Stimulated activated CD8-positive, alpha-beta memory T cell treated with anti-CD3 and anti-CD28 coated beads, Interleukin-4, amount 100 ng/mL, for 48 hours (primary cell): ENCODE measurements at regions not wholly inside any gene's neighbourhood (a gene's known extent, or its start where the extent isn't known, plus 50 kb on each side); places are given as distances from the start of the nearest gene placed in this dataset.
"Not testable (repeated sequence)": the region's sequence is repeated elsewhere in the genome, so short reads cannot be mapped to it uniquely, and the experiment has no call there.

Experiments used
- DNase-seq: peaks from one replicate; pipeline ENCODE4 v3.0.0-alpha.2; 2020

DNA sequence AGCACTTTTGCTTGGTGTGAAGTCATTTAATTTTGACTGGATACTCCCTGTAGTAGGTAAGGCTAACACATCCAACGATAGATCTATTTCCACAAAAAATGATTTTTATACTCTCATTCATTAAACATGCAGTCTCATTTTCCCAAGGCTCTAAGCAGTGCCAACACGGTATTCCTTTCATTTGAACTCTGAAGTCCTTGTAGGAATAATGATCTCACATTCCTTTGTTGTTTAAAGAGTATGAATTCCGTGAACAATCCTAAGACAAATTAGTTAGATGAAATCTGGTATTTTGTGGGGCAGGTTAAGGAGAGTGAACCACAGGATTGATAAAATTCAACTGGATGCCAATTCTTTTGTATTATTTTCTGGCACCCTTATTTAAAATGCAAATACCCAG, 66.6 kb downstream of the LACC1 start:
- DNase-seq, result no peak

DNA sequence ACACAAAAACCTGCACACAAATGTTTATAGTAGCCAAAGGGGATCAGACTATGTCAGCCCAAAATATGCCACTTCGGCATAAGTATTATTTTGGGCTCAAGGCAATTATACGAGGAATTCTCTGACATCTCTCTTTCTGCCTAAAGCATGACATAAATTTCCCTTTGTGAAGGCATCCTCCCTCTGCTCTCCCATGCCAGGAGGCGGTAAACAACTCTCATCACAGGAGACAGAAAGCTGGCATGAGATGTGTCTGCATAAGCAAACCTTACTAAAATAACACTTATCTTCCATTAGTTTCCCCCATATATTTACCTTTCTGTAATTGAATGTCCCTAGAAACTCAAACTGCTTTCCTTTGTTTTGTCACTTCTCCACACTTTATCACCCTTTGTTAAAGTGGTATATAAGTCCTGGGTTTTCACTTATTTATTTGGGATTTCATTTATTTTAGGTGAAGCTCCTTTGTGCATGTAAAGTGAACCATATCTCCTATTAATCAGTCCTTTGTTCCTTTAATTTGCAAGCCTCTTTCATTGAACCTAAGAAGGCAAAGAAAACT, 68.3 kb downstream of the LACC1 start:
- no peak for DNase-seq

DNA sequence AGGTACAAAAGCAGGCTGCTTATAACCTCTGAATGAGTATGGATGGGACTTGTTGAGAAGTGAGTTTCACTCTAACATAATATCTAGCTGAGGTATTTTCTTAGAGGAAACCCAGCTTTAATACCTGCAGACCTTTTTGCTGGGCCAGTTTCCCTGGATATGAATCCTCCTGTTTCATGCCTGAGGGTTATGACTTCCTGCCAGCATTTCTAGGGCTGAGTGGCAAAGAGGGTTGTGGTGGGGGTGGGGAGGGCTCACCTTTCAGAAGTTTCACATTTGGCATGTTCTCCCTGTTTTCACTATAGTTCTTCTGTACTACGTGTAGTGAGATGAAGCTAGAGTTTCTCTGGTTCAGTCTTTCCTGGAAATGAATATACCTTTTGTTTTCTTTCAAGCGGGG, 73.7 kb downstream of the LACC1 start:
- no peak for DNase-seq

DNA sequence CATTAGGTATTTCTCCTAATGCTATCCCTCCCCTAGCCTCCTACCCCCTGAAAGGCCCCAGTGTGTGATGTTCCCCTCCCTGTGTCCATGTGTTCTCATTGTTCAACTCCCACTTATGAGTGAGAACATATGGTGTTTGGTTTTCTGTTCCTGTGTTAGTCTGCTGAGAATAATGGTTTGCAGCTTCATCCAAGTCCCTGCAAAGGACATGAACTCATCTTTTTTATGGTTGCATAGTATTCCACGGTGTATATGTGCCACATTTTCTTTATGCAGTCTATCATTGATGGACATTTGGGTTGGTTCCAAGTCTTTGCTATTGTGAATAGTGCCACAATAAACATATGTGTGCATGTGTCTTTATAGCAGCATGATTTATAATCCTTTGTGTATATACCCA, 77.3 kb downstream of the LACC1 start:
- not testable (repeated sequence) for DNase-seq

DNA sequence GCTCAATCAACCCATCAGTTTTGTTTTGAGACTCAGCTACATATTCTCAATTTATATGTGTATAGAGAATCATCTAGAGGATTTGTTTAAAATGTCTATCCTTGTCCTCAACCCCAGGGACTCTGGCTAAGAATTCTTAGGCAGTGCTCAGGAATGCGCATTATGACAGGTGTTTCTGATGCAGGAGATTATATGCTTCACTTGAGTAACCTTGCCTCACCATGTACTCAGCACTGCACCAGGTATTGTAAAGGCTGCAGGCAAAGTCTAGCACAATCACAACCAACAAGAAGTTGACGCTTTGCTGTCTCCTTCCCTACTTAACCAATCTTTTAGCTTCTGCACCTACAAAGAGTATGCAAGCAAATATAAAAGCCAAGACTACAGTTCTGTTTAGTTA, 79.6 kb downstream of the LACC1 start:
- no peak for DNase-seq

DNA sequence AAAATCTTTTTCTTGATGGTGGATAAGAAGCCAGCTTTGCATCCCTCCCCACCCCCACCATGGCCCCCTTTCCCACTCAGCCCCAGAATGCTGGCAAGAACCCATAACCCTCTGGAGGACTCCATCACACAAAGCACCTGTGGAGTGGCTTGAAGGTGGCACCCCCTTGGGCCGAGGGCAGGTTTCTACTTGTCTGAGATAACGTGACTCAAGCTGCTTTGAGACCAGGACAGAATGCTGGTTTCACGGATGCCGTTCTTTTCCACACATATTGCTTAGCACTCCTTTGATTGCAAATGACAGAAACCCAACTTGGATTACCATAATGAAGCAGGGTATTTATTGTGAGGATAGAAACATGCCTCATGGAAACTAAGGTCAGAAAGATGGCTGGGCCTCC, 82.2 kb downstream of the LACC1 start:
- DNase-seq, result no peak

DNA sequence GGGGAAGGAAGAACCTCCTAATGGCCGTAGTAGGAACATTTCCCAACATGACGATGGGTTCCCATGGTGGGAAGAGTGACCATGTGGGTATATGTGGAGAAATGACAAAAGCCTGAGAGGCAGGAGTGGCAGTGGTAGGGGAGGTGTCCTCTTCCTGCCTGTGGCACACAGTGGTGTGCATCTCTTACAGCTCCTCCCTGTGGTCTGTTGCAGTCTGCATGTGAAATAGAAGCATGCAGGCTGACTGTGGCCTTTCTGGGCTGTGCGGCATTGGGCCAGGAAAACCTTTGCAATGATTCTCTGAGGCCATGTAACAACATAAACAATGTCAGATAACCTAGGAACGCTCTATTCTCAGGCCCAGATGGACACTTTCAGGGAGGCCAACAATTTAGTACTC, 84.0 kb downstream of the LACC1 start:
- DNase-seq, result no peak

DNA sequence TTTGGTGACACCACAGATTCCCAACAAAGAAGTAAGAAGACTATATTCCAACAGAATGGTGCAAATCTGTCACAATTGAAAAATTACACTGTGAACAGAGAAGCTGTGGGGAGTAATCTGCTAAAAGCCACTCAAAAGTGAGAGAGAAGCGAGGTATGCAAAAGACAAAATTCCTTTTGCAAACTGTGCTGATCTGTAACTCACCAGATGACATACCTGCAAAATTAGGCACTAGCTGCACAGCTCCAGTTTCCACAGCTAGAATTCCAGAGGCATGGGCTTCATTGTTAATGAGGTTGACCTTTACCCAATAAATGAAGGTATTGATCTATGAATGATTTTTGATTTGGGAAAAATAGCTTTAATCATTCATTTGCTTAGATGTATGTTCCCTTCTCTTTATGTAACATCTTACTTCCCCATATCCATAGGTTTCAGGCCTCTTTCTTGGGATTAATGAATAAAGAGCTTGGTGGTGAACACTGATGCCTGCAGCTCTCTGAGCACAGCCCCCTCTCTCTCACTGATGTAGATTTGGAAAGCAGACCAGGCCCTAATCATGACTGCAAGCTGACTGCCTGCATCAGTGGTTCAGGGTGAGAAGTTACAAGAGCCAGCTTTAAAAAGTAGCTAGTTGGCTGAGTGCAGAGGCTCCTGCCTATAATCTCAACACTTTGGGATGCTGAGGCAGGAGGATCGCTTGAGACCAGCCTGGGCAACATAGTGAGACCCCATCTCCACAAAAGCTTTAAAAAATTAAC, 85.2 kb downstream of the LACC1 start:
- DNase-seq, result no peak

DNA sequence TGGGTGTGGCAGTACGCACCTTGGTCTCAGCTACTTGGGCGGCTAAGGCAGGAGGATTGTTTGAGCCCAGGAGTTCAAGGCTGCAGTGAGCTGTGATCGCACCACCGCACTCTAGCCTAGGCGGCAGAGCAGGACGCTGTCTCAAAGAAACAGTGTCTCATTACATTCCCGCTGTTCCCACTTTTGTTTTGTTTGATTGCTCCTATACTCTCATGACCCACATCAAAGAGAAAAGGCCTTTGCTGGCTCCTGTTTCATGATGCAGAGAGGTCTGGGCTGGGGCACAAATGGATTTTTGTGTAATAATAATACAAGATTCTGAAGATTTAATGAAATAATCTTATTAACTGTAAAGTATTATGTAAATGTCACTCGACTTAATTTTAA, 85.7 kb downstream of the LACC1 start:
- DNase-seq, result no peak

DNA sequence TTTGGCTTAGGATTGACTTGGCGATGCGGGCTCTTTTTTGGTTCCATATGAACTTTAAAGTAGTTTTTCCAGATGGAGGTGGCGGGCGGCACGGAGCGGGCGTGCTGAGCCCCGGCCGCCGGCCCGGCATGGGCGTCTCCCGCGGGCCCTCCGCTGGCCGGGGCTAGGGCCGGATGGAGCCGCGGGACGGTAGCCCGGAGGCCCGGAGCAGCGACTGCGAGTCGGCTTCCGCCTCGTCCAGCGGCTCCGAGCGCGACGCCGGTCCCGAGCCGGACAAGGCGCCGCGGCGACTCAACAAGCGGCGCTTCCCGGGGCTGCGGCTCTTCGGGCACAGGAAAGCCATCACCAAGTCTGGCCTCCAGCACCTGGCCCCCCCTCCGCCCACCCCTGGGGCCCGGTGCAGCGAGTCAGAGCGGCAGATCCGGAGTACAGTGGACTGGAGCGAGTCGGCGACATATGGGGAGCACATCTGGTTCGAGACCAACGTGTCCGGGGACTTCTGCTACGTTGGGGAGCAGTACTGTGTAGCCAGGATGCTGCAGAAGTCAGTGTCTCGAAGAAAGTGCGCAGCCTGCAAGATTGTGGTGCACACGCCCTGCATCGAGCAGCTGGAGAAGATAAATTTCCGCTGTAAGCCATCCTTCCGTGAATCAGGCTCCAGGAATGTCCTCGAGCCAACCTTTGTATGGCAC, 88.7 kb downstream of the LACC1 start:
- not testable (repeated sequence) for DNase-seq

DNA sequence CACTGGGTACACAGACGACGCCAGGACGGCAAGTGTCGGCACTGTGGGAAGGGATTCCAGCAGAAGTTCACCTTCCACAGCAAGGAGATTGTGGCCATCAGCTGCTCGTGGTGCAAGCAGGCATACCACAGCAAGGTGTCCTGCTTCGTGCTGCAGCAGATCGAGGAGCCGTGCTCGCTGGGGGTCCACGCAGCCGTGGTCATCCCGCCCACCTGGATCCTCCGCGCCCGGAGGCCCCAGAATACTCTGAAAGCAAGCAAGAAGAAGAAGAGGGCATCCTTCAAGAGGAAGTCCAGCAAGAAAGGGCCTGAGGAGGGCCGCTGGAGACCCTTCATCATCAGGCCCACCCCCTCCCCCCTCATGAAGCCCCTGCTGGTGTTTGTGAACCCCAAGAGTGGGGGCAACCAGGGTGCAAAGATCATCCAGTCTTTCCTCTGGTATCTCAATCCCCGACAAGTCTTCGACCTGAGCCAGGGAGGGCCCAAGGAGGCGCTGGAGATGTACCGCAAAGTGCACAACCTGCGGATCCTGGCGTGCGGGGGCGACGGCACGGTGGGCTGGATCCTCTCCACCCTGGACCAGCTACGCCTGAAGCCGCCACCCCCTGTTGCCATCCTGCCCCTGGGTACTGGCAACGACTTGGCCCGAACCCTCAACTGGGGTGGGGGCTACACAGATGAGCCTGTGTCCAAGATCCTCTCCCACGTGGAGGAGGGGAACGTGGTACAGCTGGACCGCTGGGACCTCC, 89.4 kb downstream of the LACC1 start:
- DNase-seq, result not testable (repeated sequence)

DNA sequence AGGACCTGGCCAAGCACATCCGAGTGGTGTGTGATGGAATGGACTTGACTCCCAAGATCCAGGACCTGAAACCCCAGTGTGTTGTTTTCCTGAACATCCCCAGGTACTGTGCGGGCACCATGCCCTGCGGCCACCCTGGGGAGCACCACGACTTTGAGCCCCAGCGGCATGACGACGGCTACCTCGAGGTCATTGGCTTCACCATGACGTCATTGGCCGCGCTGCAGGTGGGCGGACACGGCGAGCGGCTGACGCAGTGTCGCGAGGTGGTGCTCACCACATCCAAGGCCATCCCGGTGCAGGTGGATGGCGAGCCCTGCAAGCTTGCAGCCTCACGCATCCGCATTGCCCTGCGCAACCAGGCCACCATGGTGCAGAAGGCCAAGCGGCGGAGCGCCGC, 90.2 kb downstream of the LACC1 start:
- not testable (repeated sequence) for DNase-seq

DNA sequence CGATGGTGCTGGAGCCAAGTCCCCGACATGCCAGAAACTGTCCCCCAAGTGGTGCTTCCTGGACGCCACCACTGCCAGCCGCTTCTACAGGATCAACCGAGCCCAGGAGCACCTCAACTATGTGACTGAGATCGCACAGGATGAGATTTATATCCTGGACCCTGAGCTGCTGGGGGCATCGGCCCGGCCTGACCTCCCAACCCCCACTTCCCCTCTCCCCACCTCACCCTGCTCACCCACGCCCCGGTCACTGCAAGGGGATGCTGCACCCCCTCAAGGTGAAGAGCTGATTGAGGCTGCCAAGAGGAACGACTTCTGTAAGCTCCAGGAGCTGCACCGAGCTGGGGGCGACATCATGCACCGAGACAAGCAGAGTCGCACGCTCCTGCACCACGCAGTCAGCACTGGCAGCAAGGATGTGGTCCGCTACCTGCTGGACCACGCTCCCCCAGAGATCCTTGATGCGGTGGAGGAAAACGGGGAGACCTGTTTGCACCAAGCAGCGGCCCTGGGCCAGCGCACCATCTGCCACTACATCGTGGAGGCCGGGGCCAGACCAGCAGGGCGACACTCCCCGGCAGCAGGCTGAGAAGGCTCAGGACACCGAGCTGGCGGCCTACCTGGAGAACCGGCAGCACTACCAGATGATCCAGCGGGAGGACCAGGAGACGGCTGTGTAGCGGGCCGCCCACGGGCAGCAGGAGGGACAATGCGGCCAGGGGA, 91.0 kb downstream of the LACC1 start:
- not testable (repeated sequence) for DNase-seq

DNA sequence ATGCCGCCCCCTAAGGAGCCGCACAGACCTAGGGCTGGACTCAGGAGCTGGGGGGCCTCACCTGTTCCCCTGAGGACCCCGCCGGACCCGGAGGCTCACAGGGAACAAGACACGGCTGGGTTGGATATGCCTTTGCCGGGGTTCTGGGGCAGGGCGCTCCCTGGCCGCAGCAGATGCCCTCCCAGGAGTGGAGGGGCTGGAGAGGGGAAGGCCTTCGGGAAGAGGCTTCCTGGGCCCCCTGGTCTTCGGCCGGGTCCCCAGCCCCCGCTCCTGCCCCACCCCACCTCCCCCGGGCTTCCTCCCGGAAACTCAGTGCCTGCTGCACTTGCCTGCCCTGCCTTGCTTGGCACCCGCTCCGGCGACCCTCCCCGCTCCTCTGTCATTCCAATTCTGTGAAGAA, 91.6 kb downstream of the LACC1 start:
- DNase-seq, result not testable (repeated sequence)

DNA sequence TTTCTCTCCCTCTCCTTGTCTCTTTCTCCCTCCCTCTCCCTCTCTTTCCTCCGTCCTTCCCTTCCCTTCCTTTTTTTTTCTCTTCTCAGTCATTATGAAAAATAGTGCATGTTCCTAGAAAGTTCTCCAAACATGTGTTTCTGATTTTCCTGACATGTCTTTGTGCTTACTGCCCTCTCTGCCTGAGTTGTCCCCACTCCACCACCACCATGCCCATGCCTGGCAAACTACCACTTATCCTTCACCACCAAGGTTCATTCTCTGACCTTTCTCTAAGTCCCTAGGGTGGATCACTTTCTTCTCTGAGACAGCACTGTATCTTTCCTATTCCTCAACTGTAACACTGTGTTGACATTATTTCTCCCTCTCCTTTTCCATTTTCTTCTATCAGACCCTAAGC, 98.2 kb downstream of the LACC1 start:
- DNase-seq, result no peak

DNA sequence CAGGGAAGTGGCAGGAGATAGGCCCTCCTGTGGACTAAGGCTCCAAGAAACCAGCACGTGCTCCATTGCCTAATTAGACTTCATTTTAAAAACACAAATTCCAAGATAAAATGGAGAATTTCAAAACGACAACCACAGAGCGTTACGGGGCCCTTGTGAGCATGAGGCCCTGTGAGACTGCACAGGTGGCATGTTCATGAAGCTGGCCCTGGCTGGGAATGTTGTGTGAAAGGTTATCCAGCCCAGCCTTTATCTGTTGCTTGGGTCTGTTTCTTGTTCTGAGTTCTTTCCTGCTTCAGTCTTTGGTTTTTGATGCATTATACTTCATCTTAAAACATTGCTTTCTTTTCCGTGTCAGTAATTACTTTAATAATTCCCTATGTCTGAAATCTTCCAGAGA, 99.0 kb downstream of the LACC1 start:
- DNase-seq, result no peak

DNA sequence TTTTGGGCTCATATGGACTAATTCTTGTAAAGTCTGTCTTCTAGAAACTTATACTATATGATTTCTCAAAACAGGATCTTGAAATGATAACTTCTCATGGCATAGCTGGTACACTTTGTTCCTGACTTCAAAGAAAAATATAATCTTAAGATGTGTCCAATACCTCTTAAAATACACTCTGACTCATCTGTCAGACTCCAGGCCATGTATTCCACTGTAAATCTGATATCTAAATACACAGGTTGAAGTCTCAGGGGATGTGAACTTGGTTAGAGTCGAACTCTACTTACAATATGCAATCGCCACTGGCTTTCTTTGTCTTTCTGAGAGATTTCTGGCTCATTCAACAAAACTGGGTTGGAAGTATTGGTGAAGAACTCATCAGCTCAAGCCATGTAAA, 99.8 kb downstream of the LACC1 start:
- no peak for DNase-seq

DNA sequence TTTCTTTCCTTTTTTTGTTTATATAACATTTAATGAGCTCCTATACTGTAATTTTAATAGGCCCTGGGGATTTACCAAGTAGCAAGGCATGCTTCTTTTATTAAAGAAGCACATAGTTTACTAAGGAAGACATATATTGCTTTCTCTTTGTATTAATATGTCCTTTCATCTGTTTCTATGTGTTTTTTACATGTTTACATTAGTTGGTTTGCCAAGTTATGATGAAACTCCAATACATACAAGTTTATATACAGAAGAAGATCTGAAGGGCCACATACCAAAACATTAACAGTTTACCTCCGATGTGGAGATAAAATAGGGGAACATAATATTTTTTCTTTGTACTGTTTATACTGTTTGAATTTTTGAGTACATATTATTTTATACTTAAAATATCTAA, 100.9 kb downstream of the LACC1 start:
- DNase-seq, result no peak

DNA sequence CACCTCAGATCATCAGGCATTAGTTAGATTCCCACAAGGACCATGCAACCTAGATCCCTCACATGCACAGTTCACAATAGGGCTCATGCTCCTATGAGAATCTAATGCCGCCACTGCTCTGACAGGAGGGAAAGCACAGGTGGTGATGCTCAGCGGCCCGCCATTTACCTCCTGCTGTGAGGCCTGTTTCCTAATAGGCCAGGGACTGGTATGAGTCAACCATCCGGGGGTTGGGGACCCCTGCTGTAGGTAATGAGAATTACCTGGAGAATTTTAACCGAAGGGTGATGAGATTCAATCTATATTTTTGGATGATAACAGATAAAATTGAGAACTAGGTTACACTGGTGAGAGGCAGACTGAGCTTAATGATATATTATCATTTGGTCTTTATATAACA, 101.4 kb downstream of the LACC1 start:
- DNase-seq, result no peak

DNA sequence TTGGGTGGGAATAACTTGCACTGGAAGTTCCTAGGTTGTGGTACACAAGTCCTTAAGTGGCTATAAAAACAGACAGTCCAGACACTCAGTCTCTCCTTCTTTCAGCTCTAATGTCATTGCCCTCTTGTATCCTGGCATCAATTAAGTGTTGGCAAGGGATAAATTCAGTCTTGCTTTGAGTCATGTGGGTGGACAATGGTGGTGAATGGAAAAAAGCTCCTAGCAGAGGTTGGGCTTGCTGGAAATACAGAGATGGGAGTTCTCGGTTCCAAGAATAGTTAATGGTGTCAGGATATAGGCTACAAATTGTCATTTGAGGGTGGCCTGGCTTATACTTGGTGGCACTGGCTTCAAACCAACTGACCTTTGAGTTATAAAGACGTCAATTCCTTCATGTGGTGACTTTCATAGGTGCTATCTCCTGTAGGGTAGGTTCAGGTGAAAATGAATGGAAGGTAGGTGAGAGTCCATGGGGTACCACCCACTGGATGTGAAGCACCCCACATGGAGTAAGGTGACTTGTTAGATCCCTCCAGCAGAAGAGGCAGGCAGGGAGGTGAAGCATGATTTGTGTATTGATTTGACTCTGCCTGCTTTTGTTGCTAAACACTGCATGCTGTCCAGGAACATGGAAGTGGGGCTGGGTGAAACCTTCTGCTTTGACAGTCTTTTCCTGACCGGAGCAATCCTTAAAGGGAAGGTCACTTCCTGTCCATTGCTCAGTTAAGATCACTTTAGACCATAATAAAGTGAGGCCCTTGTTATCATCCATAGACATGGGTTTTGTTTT, 102.0 kb downstream of the LACC1 start:
- DNase-seq, result no peak

DNA sequence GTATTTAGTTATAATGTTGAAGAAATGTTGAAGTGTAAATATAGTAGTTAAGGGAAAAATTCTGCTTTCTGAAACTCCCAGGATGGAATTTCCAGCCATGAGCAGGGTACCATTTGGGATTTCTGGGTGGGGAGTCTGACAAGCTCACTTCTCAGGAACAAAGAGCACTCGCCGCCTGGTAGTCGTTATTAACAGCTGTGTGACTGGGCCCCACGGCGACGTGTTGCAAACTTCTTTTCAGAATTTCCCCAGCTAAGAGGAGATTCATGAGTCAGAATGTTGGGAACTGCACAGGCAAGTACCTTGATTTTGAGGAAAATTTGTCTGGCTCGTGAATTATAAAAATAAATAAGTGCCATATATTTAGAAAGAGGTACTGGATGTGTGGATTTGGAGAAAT, 103.7 kb downstream of the LACC1 start:
- no peak for DNase-seq

DNA sequence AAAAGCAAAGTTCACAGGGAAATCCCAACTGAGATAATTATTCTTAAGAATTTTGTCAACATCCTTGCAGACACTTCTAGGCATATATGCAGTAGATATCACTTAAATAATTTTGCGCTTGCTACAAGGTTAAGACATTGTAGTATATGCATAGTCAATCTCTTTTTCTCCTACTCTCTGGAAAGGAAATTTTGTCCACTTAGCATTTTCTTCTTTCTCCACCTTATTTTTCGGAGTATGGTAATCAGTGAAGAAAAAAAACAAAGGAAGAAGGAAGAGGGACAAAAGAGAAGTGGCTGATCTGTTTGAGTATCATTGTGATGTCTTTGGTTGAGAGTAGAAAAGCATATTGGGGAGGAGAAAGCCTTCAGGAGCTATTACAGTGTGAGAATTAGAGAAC, 104.6 kb downstream of the LACC1 start:
- no peak for DNase-seq
